Putamen (tissue), 1 donor: ENCODE measurements at regions not wholly inside any gene's neighbourhood (a gene's known extent, or its start where the extent isn't known, plus 50 kb on each side); places are given as distances from the start of the nearest gene placed in this dataset.

Experiments
- DNase-seq: peaks from one replicate; pipeline ENCODE4 v3.0.0-alpha.2; 2016; ENCODE audit warnings: low spot score

- no peak for DNase-seq
Measured at GRCh38 chr5:27652505-27652904, 614.1 kb upstream of the CDH9 start.

- no peak for DNase-seq
Measured at GRCh38 chr5:27639005-27639612, 600.7 kb upstream of the CDH9 start.

GRCh38 chr5:27619982-27620381, 581.6 kb upstream of the CDH9 start:
- DNase-seq, result no peak

GRCh38 chr5:27612161-27612560, 573.8 kb upstream of the CDH9 start:
- DNase-seq, result no peak

- DNase-seq, result no peak
Measured at GRCh38 chr5:27608992-27609391, 570.6 kb upstream of the CDH9 start.

GRCh38 chr5:27598576-27598975, 560.2 kb upstream of the CDH9 start:
- DNase-seq, result no peak

GRCh38 chr5:27594141-27594540, 555.8 kb upstream of the CDH9 start:
- DNase-seq, result no peak

- no peak for DNase-seq
Measured at GRCh38 chr5:27592231-27592630, 553.8 kb upstream of the CDH9 start.

GRCh38 chr5:27590503-27590902, 552.1 kb upstream of the CDH9 start:
- no peak for DNase-seq

GRCh38 chr5:27578279-27578678, 539.9 kb upstream of the CDH9 start:
- no peak for DNase-seq

GRCh38 chr5:27571681-27572080, 533.3 kb upstream of the CDH9 start:
- DNase-seq, result no peak

- DNase-seq, result no peak
Measured at GRCh38 chr5:27568811-27569210, 530.4 kb upstream of the CDH9 start.

GRCh38 chr5:27561408-27561807, 523.0 kb upstream of the CDH9 start:
- DNase-seq, result no peak

- no peak for DNase-seq
Measured at GRCh38 chr5:27548484-27548883, 510.1 kb upstream of the CDH9 start.

GRCh38 chr5:27535031-27535557, 496.7 kb upstream of the CDH9 start:
- DNase-seq, result no peak

GRCh38 chr5:27532305-27532704, 493.9 kb upstream of the CDH9 start:
- no peak for DNase-seq

- DNase-seq, result no peak
Measured at GRCh38 chr5:27524515-27524914, 486.1 kb upstream of the CDH9 start.

GRCh38 chr5:27523629-27524028, 485.2 kb upstream of the CDH9 start:
- no peak for DNase-seq

- no peak for DNase-seq
Measured at GRCh38 chr5:27516437-27516836, 478.1 kb upstream of the CDH9 start.

- no peak for DNase-seq
Measured at GRCh38 chr5:27511061-27511460, 472.7 kb upstream of the CDH9 start.

GRCh38 chr5:27503813-27504212, 465.4 kb upstream of the CDH9 start:
- no peak for DNase-seq

- DNase-seq, result no peak
Measured at GRCh38 chr5:27502236-27502635, 463.9 kb upstream of the CDH9 start.

GRCh38 chr5:27497491-27497890, 459.1 kb upstream of the CDH9 start:
- DNase-seq, result no peak

- DNase-seq, result no peak
Measured at GRCh38 chr5:27494887-27495286, 456.5 kb upstream of the CDH9 start.
